ENCODE measurements at regions not wholly inside any gene's neighbourhood (a gene's known extent, or its start where the extent isn't known, plus 50 kb on each side); places are given as distances from the start of the nearest gene placed in this dataset.

DNA sequence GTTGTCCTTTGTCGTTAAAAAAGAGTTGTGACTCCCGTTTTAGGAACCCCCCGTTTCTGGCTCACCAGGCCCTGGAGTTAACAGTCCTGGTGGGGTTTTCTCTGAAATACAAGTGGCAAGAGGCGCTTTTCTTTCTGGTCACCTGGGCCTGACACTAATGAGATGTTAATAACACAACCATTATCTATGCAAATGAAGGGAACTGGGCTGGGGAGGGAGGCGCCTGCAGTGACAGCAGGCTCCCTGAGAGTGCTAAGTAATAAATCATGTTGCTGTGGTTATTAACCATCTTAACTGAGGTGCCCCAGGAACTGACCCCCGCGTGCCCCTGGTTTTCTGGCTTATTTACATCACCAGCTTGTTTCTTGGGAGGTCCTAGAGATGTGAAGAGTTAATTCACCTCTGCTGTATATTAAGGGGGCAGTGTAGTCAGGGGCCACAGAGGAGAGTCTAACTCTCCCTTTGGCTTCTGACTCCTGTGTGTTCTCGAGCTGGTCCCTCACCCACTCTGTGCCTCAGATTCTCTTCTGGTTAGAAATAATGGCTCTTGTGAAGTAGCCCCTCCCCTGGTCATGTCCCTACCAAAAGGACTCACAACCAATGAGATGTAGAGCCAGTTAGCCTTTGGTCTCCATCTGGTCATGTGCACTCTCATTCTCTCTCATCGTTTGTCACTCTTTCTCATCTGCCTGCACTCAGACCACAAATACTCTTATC is 276.6 kb upstream of the CADM1 start:
- no peaks in the 10 kb centered on the region for H3K27me3 ChIP-seq
- DNase-seq, result no peak

DNA sequence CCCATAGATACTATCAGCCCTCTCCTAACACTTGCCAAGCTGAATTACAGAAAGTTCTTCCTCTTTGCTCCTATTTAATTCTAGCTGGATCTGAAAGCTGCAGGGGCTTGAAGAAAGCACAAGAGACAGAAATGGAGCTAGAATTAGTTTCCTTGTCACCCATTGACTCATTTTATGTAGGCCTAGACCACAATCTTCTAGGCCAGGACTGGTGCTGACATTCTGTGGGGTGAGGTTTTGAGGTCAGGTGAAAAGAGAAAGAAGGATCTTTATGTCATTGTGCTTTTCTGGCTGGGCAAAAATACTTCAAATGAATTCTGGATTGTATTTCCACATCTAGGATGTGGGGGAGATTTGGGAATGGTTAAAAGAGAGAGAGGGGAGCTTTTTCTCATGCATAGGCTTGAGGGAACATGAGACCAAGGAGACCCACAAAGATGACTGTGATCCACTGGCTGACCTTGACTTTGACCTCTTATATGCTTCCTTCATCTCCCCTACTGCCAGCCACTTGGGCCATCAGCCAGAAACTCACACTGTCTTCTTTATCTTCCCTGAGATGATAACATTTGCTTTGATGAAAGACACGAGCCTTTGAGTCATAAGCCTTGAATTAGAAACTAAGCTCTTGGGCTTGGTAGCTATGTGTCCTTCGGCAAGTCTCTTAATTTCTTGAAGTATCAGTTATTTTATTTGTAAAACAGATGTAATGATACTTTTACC is 274.9 kb upstream of the CADM1 start:
- Histone ChIP-seq H3K27me3 (no peaks in the 10 kb centered on the region), H3K36me3 (no peaks in the 10 kb centered on the region), H3K4me3 (no peak overlapping the region), H3K4me1 (no peaks in the 10 kb centered on the region), H3K9me3 (no peaks in the 10 kb centered on the region), H3K27ac (no peak overlapping the region)
- TF ChIP-seq POLR2A (IDR thresholded peaks at IDR 0.05) (no peak), CTCF (IDR thresholded peaks at IDR 0.05) (no peak)
- no peak for DNase-seq

More for the DNA sequence above, 276.6 kb upstream of the CADM1 start:
- Histone ChIP-seq H3K4me3 (no peak overlapping the region), H3K4me1 (no peaks in the 10 kb centered on the region), H3K9me3 (no peaks in the 10 kb centered on the region), H3K36me3 (no peaks in the 10 kb centered on the region), H3K27ac (no peak overlapping the region)
- no peak for TF ChIP-seq CTCF (IDR thresholded peaks at IDR 0.05)
- no peak for TF ChIP-seq POLR2A (IDR thresholded peaks at IDR 0.05)

DNA sequence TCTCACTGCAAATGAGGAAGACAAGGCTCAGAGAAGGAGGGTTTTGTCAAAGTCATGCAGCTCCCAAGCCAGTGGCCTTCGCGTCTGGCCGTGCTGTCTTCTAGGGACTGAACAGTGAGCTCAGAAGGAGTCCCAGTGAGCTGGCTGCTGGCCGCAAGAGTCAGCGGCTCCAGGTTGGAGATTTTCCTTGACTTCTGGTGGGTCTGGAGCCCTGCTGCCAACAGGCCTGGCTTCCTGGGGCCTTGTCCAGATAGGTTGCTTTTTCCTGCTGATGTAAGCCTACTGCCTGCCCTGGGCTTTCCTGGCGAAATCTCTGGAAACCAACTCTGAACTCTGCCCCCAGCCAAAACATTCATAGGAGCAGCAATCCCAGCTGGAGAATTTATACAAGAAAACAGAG is 272.7 kb upstream of the CADM1 start:
- H3K4me3 ChIP-seq, result no peak overlapping the region
- no peaks in the 10 kb centered on the region for H3K27me3 ChIP-seq
- no peak for DNase-seq
- no peak for TF ChIP-seq POLR2A (IDR thresholded peaks at IDR 0.05)
- no peak for TF ChIP-seq CTCF (IDR thresholded peaks at IDR 0.05)
- H3K4me1 ChIP-seq, result no peaks in the 10 kb centered on the region
- no peaks in the 10 kb centered on the region for H3K36me3 ChIP-seq
- H3K27ac ChIP-seq, result no peak overlapping the region
- no peaks in the 10 kb centered on the region for H3K9me3 ChIP-seq

GRCh38 chr11:115775846-115776245 is 271.6 kb upstream of the CADM1 start:
- no peaks in the 10 kb centered on the region for H3K27me3 ChIP-seq
- TF ChIP-seq CTCF (IDR thresholded peaks at IDR 0.05) (no peak), POLR2A (IDR thresholded peaks at IDR 0.05) (no peak)
- no peaks in the 10 kb centered on the region for H3K4me1 ChIP-seq
- no peaks in the 10 kb centered on the region for H3K9me3 ChIP-seq
- no peaks in the 10 kb centered on the region for H3K36me3 ChIP-seq
- DNase-seq, result no peak
- no peak overlapping the region for H3K4me3 ChIP-seq
- H3K27ac ChIP-seq, result no peak overlapping the region

GRCh38 chr11:115774756-115775155 is 270.5 kb upstream of the CADM1 start:
- H3K27ac ChIP-seq, result no peak overlapping the region

More at GRCh38 chr11:115774756-115775155, 270.5 kb upstream of the CADM1 start:
- Histone ChIP-seq H3K4me3 (no peak overlapping the region), H3K4me1 (no peaks in the 10 kb centered on the region), H3K27me3 (no peaks in the 10 kb centered on the region), H3K9me3 (no peaks in the 10 kb centered on the region), H3K36me3 (no peaks in the 10 kb centered on the region)
- DNase-seq, result no peak
- no peak for TF ChIP-seq CTCF (IDR thresholded peaks at IDR 0.05)
- no peak for TF ChIP-seq POLR2A (IDR thresholded peaks at IDR 0.05)
